Mucosa of stomach (tissue), 1 donor: ENCODE measurements at regions not wholly inside any gene's neighbourhood (a gene's known extent, or its start where the extent isn't known, plus 50 kb on each side); places are given as distances from the start of the nearest gene placed in this dataset.
"Not testable (repeated sequence)": the region's sequence is repeated elsewhere in the genome, so short reads cannot be mapped to it uniquely, and the experiment has no call there.

Experiments used
- H3K27me3 ChIP-seq: one replicate; pipeline ENCODE4 v1.7.0; 2013; ENCODE audit warnings: mild to moderate bottlenecking, low read length; ENCODE audit not compliant: control insufficient read depth, insufficient read depth
- H3K36me3 ChIP-seq: one replicate; pipeline ENCODE4 v1.7.0; 2013; ENCODE audit warnings: low read length; ENCODE audit not compliant: control insufficient read depth, insufficient read depth
- H3K4me1 ChIP-seq: one replicate; pipeline ENCODE4 v1.7.0; 2013; ENCODE audit warnings: mild to moderate bottlenecking, low read length; ENCODE audit not compliant: control insufficient read depth, insufficient read depth
- H3K4me3 ChIP-seq: one replicate; pipeline ENCODE4 v1.7.0; 2013; ENCODE audit warnings: low read length
- H3K9ac ChIP-seq: one replicate; pipeline ENCODE4 v1.7.0; 2013; ENCODE audit warnings: mild to moderate bottlenecking, low read length, moderate library complexity
- H3K9me3 ChIP-seq: one replicate; pipeline ENCODE4 v1.7.0; 2013; ENCODE audit warnings: mild to moderate bottlenecking, low read length, moderate library complexity; ENCODE audit not compliant: control insufficient read depth
- donor health status: Pancreatic carcinoma.

DNA sequence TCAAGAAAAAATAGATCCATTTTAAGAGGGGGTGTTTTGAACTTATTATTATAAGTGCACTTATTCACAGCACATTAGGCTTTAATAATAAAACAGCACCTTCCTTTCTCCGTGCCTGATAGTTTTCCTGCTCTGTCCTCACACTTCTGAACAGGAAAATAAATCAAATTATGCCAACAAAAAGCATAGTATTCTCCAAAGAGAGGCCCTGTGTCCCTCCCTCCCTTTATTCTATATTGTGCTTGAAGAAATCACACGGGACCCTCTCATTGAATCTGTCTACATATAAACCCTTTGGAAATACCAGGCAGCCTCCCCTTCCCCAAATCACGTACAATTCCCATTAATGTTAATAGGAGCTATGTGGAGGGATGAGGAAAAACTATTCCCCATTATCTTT lies 462.9 kb upstream of the NRSN1 start:
- no peaks in the 10 kb centered on the region for H3K9me3 ChIP-seq
- no peaks in the 10 kb centered on the region for H3K27me3 ChIP-seq
- H3K9ac ChIP-seq, result no peak overlapping the region
- H3K4me1 ChIP-seq, result no peaks in the 10 kb centered on the region
- H3K4me3 ChIP-seq, result no peak overlapping the region
- no peaks in the 10 kb centered on the region for H3K36me3 ChIP-seq

DNA sequence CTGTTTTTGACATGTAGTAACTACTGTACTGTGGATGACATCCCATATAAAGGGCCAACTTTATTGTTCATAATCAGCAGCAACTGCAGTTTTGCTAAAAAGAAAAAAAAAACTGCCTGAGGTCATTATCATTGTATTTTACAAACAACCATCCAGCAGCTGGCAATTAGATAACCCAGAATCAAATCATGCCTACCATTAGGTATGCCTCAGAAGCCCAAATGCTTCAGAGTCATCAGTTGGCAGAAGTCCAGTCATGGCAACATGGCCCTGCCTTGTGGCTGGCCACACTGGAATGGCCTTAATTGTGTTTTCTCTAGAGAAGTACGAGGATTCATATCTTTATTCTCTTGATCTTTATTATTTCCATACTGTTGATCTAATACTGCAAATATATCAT lies 462.4 kb upstream of the NRSN1 start:
- Histone ChIP-seq H3K9me3 (no peaks in the 10 kb centered on the region), H3K4me3 (no peak overlapping the region), H3K27me3 (no peaks in the 10 kb centered on the region), H3K9ac (no peak overlapping the region), H3K4me1 (no peaks in the 10 kb centered on the region), H3K36me3 (no peaks in the 10 kb centered on the region)

DNA sequence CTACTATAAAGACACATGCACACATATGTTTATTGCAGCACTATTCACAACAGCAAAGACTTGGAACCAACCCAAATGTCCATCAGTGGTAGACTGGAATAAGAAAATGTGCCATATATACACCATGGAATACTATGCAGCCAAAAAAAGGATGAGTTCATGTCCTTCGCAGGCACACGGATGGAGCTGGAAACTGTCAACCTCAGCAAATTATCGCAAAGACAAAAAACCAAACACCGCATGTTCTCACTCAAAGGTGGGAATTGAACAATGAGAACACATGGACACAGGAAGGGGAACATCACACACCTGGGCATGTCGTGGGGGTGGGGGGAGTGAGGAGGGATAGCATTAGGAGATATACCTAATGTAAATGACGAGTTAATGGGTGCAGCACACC lies 460.1 kb upstream of the NRSN1 start:
- not testable (repeated sequence) for H3K9ac ChIP-seq, H3K4me3 ChIP-seq

DNA sequence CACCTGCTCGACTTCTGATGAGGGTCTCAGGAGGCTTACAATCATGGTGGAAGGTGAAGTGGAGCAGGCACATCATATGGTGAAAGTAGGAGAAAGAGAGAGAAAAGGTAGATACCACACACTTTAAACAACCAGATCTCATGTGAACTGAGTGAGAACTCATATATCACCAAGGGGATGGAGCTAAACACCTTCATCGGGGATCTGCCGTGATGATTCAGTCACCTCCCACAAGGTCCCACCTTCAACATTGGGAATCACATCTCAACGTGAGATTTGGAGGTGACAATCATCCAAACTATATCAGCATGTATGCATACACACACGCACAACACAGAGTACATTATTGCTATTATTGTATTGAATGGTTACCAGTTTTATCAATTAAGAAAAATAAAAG lies 453.3 kb upstream of the NRSN1 start:
- H3K9ac ChIP-seq, result no peak overlapping the region
- no peaks in the 10 kb centered on the region for H3K27me3 ChIP-seq
- no peaks in the 10 kb centered on the region for H3K9me3 ChIP-seq
- no peaks in the 10 kb centered on the region for H3K36me3 ChIP-seq
- no peaks in the 10 kb centered on the region for H3K4me1 ChIP-seq
- H3K4me3 ChIP-seq, result no peak overlapping the region

More for the DNA sequence above, 460.1 kb upstream of the NRSN1 start:
- not testable (repeated sequence) for H3K4me1 ChIP-seq, H3K27me3 ChIP-seq, H3K9me3 ChIP-seq, H3K36me3 ChIP-seq

DNA sequence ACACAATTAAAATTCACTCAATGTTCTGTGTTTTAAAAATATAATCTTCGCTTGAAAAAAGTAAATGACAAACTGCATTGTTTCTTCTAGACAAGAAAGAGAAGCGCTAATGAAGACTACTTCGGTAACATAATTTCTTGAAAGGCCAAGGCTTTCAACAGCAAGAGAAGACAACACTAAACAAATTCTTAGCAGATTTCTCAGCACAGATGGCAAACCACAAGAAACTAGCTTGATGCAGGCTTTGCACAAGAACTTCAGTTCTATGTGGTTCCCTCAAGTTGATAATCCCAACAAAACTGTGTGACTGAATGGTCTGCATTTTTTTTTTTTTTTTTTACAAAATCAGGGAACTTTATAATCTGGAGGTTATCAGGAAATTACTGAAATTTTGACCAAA lies 447.4 kb upstream of the NRSN1 start:
- H3K36me3 ChIP-seq, result no peaks in the 10 kb centered on the region
- no peaks in the 10 kb centered on the region for H3K4me1 ChIP-seq
- no peaks in the 10 kb centered on the region for H3K9me3 ChIP-seq
- H3K4me3 ChIP-seq, result no peak overlapping the region
- H3K9ac ChIP-seq, result no peak overlapping the region
- no peaks in the 10 kb centered on the region for H3K27me3 ChIP-seq

DNA sequence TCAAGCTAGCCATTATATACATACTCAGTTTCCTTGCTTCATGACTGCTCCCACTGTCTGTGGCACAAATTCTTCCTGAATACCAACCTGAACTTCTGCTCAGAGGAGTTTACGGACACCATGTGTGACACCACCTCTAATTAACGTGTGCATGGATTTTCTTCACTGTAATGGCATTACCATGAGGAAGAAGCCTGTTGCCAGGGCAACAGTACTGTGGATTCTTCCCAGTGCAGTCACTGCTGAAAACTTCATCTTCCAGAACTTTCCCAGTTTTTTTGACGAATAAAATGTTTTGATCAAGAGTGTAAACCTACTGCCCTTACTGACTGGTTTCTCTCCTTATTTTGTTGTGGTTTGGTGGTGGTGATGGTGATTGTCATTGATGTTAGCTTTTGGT lies 444.3 kb upstream of the NRSN1 start:
- Histone ChIP-seq H3K36me3 (no peaks in the 10 kb centered on the region), H3K9me3 (no peaks in the 10 kb centered on the region), H3K4me1 (no peaks in the 10 kb centered on the region), H3K27me3 (no peaks in the 10 kb centered on the region), H3K4me3 (no peak overlapping the region), H3K9ac (no peak overlapping the region)

DNA sequence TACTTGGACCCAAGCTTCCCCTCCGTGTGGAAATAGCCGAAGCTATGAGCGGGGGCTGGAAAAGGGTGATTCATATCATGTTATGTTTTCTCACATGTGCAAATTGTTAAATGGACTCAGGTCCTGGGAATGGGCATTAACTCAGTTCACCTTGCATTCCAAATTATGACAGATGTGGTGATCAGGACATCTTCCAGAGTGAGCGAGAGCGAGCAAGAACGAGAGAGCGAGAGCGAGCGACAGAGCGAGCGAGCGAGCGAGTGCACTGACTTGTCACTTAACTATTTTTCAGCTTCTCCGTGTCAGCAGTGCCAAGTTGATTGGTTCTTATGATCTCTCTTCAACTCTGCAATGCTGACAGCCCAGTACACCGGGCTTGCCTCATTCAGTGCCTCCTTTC lies 437.4 kb upstream of the NRSN1 start:
- no peaks in the 10 kb centered on the region for H3K9me3 ChIP-seq

DNA sequence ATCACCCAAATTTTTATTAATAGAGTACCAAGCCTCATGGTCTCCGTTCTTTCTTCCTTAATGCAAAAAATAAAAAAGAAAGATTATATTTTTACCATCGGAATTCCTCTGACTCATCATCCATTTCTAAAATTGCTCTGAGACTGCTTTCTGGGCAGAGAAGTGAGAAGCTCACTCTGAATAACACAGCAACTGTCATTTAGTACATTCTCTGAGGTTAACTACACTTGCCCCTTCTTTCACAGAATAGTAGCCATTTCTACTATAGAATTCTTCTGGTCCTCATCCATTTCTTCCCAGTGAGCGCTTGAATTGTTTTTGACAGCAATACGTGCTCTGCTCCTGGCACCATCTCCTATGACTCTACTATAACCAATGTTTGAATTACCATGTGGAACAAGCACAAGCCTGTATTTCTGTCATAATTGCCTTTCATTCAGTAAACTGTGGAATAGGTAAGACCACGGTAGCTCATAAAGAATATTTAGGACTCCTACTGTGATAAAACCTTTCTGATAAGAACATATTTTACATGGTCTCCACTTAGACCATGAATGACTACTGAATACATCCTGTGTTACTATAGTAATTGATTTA lies 435.5 kb upstream of the NRSN1 start:
- Histone ChIP-seq H3K36me3 (no peaks in the 10 kb centered on the region), H3K4me1 (no peaks in the 10 kb centered on the region), H3K27me3 (no peaks in the 10 kb centered on the region), H3K4me3 (no peak overlapping the region), H3K9me3 (no peaks in the 10 kb centered on the region), H3K9ac (no peak overlapping the region)

More for the DNA sequence above, 437.4 kb upstream of the NRSN1 start:
- Histone ChIP-seq H3K4me3 (no peak overlapping the region), H3K36me3 (no peaks in the 10 kb centered on the region), H3K4me1 (no peaks in the 10 kb centered on the region), H3K27me3 (no peaks in the 10 kb centered on the region), H3K9ac (no peak overlapping the region)

DNA sequence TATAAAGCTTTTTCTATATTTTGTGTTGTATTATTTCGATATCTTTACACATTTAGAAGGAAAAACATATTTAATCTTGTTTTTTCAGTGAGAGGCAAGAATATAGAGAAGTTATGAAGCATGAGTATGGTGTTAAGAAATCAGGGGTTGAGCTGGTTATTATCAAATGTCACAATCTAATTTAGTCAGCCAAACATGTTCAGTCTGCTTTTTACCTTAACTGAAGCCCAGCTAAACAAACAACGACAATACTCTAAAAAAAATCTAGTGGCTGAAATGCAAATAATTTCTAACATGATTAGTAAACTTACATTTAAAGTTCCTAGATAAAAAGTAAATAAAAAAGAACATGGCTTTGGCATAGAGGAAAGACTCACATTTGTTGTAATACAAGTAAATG lies 433.8 kb upstream of the NRSN1 start:
- Histone ChIP-seq H3K9ac (no peak overlapping the region), H3K4me3 (no peak overlapping the region), H3K27me3 (no peaks in the 10 kb centered on the region), H3K36me3 (no peaks in the 10 kb centered on the region), H3K4me1 (no peaks in the 10 kb centered on the region), H3K9me3 (no peaks in the 10 kb centered on the region)

DNA sequence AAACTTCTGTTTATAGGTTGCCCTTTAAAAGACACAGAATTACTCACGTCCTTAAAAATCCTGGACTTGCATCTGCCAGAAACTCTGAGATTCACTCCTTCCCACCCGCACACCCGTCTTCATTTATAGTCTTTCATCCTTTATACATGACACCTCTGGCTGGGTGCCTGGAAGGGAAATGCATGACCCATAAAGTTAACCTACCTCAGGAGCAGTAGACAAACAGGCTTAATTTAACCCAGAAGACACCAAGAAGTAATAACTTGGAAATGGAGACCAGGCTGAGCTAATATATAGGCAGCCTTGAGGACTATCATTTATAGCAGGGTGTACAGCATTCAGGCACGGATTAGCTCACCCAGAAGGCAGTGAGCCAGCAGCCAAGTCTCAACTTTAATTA lies 429.0 kb upstream of the NRSN1 start:
- no peak overlapping the region for H3K9ac ChIP-seq
- H3K9me3 ChIP-seq, result no peaks in the 10 kb centered on the region
- no peaks in the 10 kb centered on the region for H3K4me1 ChIP-seq
- H3K4me3 ChIP-seq, result no peak overlapping the region
- no peaks in the 10 kb centered on the region for H3K36me3 ChIP-seq
- H3K27me3 ChIP-seq, result no peaks in the 10 kb centered on the region

DNA sequence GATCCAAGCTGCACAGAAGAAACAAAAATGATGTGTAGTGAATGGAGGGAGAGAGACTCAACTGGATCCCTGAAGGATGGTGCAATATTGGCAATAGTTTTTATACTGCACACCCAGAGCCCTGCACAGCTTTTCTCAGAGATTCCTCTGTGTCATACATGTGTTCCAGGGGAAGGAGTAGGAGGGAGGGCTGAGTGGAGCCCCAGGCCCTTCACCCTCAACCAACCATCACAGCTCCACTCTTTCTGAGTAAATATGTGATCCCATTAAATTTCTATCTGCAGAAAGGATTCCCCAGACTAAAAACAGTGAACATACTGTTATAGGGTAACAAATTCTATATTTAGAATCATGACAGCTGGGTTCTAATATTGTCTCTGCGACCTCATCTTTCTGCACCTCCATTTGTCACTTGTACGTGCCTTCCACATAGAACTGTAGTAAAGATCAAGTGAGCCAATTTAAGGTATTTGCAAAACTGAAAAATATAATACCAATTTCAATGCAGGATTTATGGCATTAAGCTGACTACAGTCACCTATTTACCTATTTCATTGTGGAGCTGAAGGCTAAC lies 421.4 kb upstream of the NRSN1 start:
- Histone ChIP-seq H3K36me3 (no peaks in the 10 kb centered on the region), H3K9me3 (no peaks in the 10 kb centered on the region), H3K27me3 (no peaks in the 10 kb centered on the region), H3K9ac (no peak overlapping the region), H3K4me3 (no peak overlapping the region), H3K4me1 (no peaks in the 10 kb centered on the region)

DNA sequence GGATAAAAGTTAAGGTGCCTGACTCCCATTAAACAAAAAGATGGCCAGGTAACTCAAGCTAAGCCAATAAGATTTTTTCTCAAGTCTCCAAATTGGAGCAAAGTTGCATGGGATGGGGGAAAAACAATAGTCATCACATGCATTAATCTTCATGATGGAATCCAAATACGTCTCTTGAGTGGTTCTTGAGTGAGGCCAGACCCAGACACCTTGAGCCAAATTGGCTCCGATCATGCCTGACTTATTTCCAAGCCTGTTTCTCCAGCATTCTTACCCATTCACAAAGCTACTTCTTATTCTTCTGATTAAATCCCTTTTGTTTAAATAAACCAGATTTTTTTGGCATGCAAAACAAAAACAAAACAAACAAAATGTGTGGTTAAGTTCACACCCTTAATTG lies 420.3 kb upstream of the NRSN1 start:
- H3K27me3 ChIP-seq, result no peaks in the 10 kb centered on the region
- H3K9ac ChIP-seq, result no peak overlapping the region
- H3K4me1 ChIP-seq, result no peaks in the 10 kb centered on the region
- no peaks in the 10 kb centered on the region for H3K36me3 ChIP-seq
- no peaks in the 10 kb centered on the region for H3K9me3 ChIP-seq
- no peak overlapping the region for H3K4me3 ChIP-seq

DNA sequence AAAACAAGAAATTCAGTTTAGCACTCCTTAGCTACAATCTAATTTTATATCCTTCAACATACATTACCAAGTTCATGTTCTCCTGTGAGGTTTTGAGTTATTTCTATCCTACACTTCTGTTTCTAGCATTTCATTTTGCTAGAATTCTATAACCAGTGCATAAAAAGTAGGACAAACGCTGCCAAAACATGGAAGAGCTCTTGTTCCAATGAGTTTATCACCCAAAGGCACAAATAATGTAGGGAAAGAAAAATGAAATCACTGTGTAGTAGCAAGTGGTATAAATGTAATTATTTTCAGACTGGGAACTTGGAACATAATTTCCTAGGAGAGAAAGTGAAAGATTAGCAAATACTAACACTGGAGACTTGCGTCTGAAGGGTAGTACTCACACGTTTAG lies 413.3 kb upstream of the NRSN1 start:
- Histone ChIP-seq H3K27me3 (no peaks in the 10 kb centered on the region), H3K4me3 (no peak overlapping the region), H3K9me3 (no peaks in the 10 kb centered on the region)

More for the DNA sequence above, 413.3 kb upstream of the NRSN1 start:
- H3K4me1 ChIP-seq, result no peaks in the 10 kb centered on the region
- H3K9ac ChIP-seq, result no peak overlapping the region
- H3K36me3 ChIP-seq, result no peaks in the 10 kb centered on the region
